Breast epithelium (tissue), 4 donors: ENCODE measurements at regions not wholly inside any gene's neighbourhood (a gene's known extent, or its start where the extent isn't known, plus 50 kb on each side); places are given as distances from the start of the nearest gene placed in this dataset.

Experiments used
- DNase-seq, 2 donors: peaks; one replicate each; pipeline ENCODE4 v3.0.0-alpha.2; 2019; ENCODE audit warnings: low spot score in 2 of 2
- H3K27ac ChIP-seq, 2 donors: fragments of 200-600 bp; sonication (generic) in 1 of 2; one replicate each; pipeline ENCODE4 v1.5.1; 2016 to 2019; ENCODE audit warnings: mild to moderate bottlenecking in 1 of 2
- H3K27me3 ChIP-seq, 2 donors: fragments of 200-600 bp; sonication (generic) in 1 of 2; one replicate each; pipeline versions ENCODE4 v1.5.1 to v1.6.0; 2017 to 2019; ENCODE audit warnings: control low read depth in 1 of 2, mild to moderate bottlenecking in 1 of 2
- H3K36me3 ChIP-seq: fragments of 200-600 bp; one replicate; pipeline ENCODE4 v1.5.1; 2019
- H3K4me1 ChIP-seq, 2 donors: fragments of 200-600 bp; sonication (generic); one replicate each; pipeline ENCODE4 v1.5.1; 2016 to 2019; ENCODE audit warnings: control low read depth in 1 of 2
- H3K4me3 ChIP-seq, 3 donors: fragments of 200-600 bp; sonication (generic); 1 replicate in 2 of 3; 2 replicates in 1 of 3; pipeline ENCODE4 v1.5.1; 2016 to 2019; ENCODE audit warnings: mild to moderate bottlenecking in 3 of 3, moderate library complexity in 2 of 3
- H3K9me3 ChIP-seq, 2 donors: fragments of 200-600 bp; sonication (generic) in 1 of 2; one replicate each; pipeline ENCODE4 v1.5.1; 2016 to 2019; ENCODE audit warnings: control low read depth in 1 of 2
- POLR2A ChIP-seq: fragments of 450-650 bp; IDR thresholded peaks from one replicate; pipeline ENCODE4 v1.6.1; 2016; ENCODE audit warnings: antibody characterized with exemption, mild to moderate bottlenecking, moderate library complexity
- POLR2AphosphoS5 ChIP-seq, 3 donors: sonication (generic); formaldehyde crosslinking; IDR thresholded peaks; one replicate each; pipeline ENCODE4 v1.6.1; 2017; ENCODE audit warnings: antibody characterized with exemption in 3 of 3
- intact Hi-C: fragments of 100-400 bp; cut with DNase I; formaldehyde crosslinking; loops from one replicate; pipeline ENCODE4 v1.15.1; 2023; ENCODE audit warnings: low total_unique reads
- TF ChIP-seq, protein P1 (sequence below), 3 donors: fragments of 450-650 bp; IDR thresholded peaks; one replicate each; pipeline ENCODE4 v1.5.1; 2016 to 2017; ENCODE audit warnings: antibody characterized with exemption in 3 of 3, mild to moderate bottlenecking in 3 of 3, moderate library complexity in 3 of 3

DNA sequence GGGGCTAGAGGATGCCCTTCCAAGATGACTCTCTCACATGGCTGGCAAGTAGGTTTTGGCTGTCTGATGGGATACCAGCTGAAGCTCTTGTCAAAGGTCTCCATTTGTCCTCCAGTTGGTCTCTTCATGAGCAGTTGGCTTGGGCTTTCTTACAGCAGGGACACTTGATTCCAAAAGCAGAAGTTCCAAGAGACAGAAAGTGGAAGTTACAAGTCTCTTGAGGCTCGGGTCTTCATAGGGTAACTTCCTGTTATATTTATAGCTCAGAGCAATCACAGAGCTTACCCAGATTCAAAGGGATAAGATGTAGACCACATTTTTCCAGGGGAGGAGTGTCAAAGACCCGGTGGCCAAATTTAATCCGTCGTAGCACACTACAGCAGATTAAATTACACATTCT is 440.0 kb downstream of the RFC3 start:
- no peaks in the 10 kb centered on the region for H3K27me3 ChIP-seq
- no peaks in the 10 kb centered on the region for H3K4me1 ChIP-seq
- no peak for DNase-seq
- no peak overlapping the region for H3K4me3 ChIP-seq
- H3K36me3 ChIP-seq, result no peaks in the 10 kb centered on the region
- H3K27ac ChIP-seq, result no peak overlapping the region
- TF ChIP-seq POLR2A, result no peak
- TF ChIP-seq POLR2AphosphoS5 (IDR thresholded peaks at IDR 0.05), result no peak
- TF ChIP-seq, protein P1, sequence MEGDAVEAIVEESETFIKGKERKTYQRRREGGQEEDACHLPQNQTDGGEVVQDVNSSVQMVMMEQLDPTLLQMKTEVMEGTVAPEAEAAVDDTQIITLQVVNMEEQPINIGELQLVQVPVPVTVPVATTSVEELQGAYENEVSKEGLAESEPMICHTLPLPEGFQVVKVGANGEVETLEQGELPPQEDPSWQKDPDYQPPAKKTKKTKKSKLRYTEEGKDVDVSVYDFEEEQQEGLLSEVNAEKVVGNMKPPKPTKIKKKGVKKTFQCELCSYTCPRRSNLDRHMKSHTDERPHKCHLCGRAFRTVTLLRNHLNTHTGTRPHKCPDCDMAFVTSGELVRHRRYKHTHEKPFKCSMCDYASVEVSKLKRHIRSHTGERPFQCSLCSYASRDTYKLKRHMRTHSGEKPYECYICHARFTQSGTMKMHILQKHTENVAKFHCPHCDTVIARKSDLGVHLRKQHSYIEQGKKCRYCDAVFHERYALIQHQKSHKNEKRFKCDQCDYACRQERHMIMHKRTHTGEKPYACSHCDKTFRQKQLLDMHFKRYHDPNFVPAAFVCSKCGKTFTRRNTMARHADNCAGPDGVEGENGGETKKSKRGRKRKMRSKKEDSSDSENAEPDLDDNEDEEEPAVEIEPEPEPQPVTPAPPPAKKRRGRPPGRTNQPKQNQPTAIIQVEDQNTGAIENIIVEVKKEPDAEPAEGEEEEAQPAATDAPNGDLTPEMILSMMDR (IDR thresholded peaks at IDR 0.05), result no peak
- no peaks in the 10 kb centered on the region for H3K9me3 ChIP-seq
- intact Hi-C loops, result no loop called here

DNA sequence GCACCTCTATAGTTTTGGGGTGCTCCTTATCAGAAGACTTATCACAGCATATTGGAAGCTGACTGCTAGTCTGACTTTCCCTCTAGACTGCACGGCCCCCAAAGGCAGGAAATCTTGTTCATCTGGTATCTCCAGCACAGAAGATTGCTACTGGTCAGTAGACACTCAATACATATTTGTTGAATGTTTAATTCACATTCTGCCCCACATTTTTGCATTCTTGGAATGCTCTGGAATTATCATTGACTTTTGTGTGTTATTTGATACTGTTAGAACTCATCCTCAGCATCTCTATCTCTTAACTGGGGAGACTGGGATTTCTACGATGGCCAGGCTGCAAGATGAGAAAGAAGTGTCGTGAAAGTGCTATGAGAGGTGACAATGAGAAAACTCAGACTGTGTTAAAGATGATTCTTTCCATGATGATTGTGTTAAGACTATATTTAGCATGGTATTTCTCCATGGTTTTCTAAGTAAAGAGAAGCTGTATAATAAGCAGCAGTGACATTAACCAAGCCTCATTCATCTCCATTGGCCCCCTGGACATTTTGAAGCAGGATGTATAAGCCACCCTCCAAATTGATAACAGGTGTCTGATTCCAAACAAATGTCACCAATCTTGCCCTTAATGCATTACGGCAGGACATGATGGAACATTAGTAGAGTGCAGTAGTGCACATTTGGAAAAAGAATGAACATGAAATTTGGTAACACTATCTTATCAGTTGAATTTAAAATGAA is 440.9 kb downstream of the RFC3 start:
- Histone ChIP-seq H3K9me3 (no peaks in the 10 kb centered on the region), H3K27me3 (no peaks in the 10 kb centered on the region), H3K4me1 (no peaks in the 10 kb centered on the region), H3K27ac (no peak overlapping the region), H3K4me3 (no peak overlapping the region), H3K36me3 (no peaks in the 10 kb centered on the region)
- TF ChIP-seq POLR2AphosphoS5 (IDR thresholded peaks at IDR 0.05), result no peak
- TF ChIP-seq, protein P1 (IDR thresholded peaks at IDR 0.05), result no peak
- TF ChIP-seq POLR2A, result no peak
- intact Hi-C loops, result no loop called here
- no peak for DNase-seq

DNA sequence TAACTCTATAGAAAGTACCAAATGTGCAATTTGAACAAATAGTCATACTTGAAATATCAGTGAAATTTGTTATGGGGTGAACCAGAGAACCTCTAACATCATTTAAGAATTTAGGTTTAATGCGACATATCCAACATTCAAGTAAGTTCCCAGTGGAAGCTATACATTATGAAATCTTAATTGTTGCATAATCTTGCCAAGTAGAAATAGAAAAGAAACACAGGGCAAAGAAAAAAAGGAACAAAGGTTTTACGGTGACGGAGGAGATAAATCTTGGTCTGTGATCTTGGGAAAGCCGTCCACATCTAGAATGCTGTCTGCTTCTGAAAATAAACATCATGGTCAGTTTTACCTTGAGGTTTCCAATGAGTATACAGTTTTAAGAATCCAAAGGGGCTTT is 445.7 kb downstream of the RFC3 start:
- no peak for DNase-seq
- TF ChIP-seq POLR2A, result no peak
- no peak for TF ChIP-seq POLR2AphosphoS5 (IDR thresholded peaks at IDR 0.05)
- TF ChIP-seq, protein P1 (IDR thresholded peaks at IDR 0.05), result no peak
- Histone ChIP-seq H3K27ac (no peak overlapping the region), H3K4me3 (no peak overlapping the region), H3K27me3 (no peaks in the 10 kb centered on the region), H3K36me3 (no peaks in the 10 kb centered on the region), H3K4me1 (no peaks in the 10 kb centered on the region), H3K9me3 (no peaks in the 10 kb centered on the region)
- intact Hi-C loops, result no loop called here

DNA sequence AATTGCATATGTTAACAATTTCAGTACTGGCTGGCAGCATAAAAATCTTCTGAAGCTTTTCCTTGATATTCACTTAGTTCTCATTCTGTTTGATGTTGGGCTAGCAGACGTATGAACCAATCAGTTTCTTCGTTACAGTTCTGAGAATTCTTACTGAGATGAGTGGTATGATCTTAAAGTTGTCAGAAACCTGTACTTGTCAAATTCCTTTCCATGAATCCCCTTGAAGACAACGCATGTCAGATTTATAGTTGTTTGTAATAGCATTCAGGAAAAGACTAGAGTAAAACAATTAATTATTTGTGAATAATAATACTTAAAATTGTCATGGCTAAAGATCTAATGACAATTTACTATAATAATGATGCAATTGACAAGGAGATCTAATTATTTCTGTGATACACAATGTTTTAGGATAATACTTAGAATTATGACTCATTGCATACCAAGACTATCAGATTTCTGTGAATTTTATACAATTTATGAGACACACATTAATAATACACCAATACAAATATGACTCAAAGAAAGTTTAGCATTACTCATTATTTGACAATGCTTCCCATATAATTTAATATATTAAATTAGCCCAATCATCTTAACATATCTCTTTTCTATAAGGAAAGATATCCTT is 447.2 kb downstream of the RFC3 start:
- no peak for TF ChIP-seq POLR2AphosphoS5 (IDR thresholded peaks at IDR 0.05)
- TF ChIP-seq, protein P1 (IDR thresholded peaks at IDR 0.05), result no peak
- no peak for TF ChIP-seq POLR2A
- H3K27me3 ChIP-seq, result no peaks in the 10 kb centered on the region

DNA sequence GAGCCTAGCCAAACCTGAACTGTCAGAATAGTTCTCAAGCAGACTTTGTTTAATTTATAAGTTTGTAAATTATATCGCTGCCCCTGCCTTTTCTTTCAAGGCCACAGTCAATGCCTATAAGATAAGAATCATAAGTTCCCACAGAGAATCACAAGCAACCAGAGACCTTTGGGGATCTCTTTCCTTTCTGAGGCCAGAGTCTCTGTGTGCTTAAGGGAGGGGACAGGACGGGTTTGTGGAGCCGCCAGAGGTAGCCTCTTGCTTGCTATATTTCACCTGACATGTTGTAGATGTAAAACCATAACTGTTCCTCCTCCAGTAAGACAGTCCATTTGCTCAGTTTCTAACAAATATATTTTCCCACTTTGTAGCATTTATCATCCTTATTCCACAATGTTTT is 458.8 kb downstream of the RFC3 start:
- TF ChIP-seq POLR2A, result no peak
- TF ChIP-seq POLR2AphosphoS5 (IDR thresholded peaks at IDR 0.05), result no peak
- TF ChIP-seq, protein P1 (IDR thresholded peaks at IDR 0.05), result no peak
- no peaks in the 10 kb centered on the region for H3K9me3 ChIP-seq
- H3K4me3 ChIP-seq, result no peak overlapping the region
- intact Hi-C loops, result no loop called here
- no peaks in the 10 kb centered on the region for H3K27me3 ChIP-seq
- no peak for DNase-seq
- H3K27ac ChIP-seq, result no peak overlapping the region
- no peaks in the 10 kb centered on the region for H3K36me3 ChIP-seq
- H3K4me1 ChIP-seq, result no peaks in the 10 kb centered on the region

More for the DNA sequence above, 447.2 kb downstream of the RFC3 start:
- intact Hi-C loops, result no loop called here
- no peak for DNase-seq
- H3K9me3 ChIP-seq, result no peaks in the 10 kb centered on the region
- H3K27ac ChIP-seq, result no peak overlapping the region
- no peak overlapping the region for H3K4me3 ChIP-seq
- no peaks in the 10 kb centered on the region for H3K4me1 ChIP-seq
- H3K36me3 ChIP-seq, result no peaks in the 10 kb centered on the region
